AG04450 (cell line): ENCODE measurements at regions not wholly inside any gene's neighbourhood (a gene's known extent, or its start where the extent isn't known, plus 50 kb on each side); places are given as distances from the start of the nearest gene placed in this dataset.

Experiments used
- CTCF ChIA-PET: fragments of 300-600, 350-600 bp; formaldehyde crosslinking; extraction: SDS; loops from one replicate; lab custom pipeline; 2022; ENCODE audit warnings: antibody characterized with exemption, inconsistent platforms; lab: Charles Lee
- POLR2A ChIA-PET: fragments of 350-600 bp; formaldehyde crosslinking; extraction: SDS; loops from one replicate; lab custom pipeline; 2021; ENCODE audit warnings: antibody characterized with exemption, inconsistent platforms; lab: Yijun Ruan, JAX
- DNase-seq: peaks from one replicate; pipeline ENCODE4 v3.0.0-alpha.2; 2011; ENCODE audit warnings: low read depth, low spot score
- H3K27ac ChIP-seq: one replicate; pipeline ENCODE4 v1.5.1; 2012; ENCODE audit warnings: low read depth, low read length, control low read depth
- H3K27me3 ChIP-seq: one replicate; pipeline ENCODE4 v1.6.0; 2012; ENCODE audit warnings: low read length; ENCODE audit not compliant: control insufficient read depth, insufficient read depth
- H3K4me3 ChIP-seq: 2 replicates; pipeline ENCODE4 v1.5.1; 2011; ENCODE audit warnings: mild to moderate bottlenecking, low read depth, low read length, control low read depth
- H3K9me3 ChIP-seq: 2 replicates; pipeline ENCODE4 v1.5.1; 2012; ENCODE audit warnings: low read length; ENCODE audit not compliant: control insufficient read depth, insufficient read depth
- CTCF ChIP-seq: IDR thresholded peaks from 2 replicates; pipeline ENCODE4 v1.5.1; 2011; ENCODE audit warnings: low read depth, low read length, control low read depth, inconsistent platforms

DNA sequence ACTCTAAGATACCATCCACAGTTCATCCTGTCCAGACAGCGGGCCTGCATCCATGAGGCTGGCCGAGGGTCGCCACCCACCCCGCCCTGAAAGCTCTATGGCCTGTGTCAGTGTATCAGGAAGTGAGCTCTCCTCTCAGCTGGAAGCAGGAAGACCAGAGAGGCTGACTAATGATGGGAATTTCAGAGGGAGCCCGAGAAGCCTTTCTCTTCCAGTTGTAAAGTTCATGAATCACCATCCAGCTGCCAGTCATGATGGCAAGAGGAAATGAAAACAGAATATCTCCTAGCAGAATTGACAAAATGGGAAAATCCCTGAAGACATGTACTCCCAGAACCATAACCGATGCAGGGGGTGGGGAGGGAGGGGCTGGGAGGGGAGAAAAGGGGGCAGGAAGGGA lies 109.6 kb upstream of the RPS6KA2 start:
- POLR2A ChIA-PET = no interaction called here
- Histone ChIP-seq H3K27me3 (no peaks in the 10 kb centered on the region), H3K9me3 (no peaks in the 10 kb centered on the region), H3K4me3 (no peak overlapping the region), H3K27ac (no peak overlapping the region)
- TF ChIP-seq CTCF = no peak
- no peak for DNase-seq
- CTCF ChIA-PET = no interaction called here

- DNase-seq = no peak
- no peaks in the 10 kb centered on the region for H3K27me3 ChIP-seq
- no peak overlapping the region for H3K4me3 ChIP-seq
- ChIA-PET POLR2A (no interaction called here), CTCF (no interaction called here)
- TF ChIP-seq CTCF = no peak
- no peaks in the 10 kb centered on the region for H3K9me3 ChIP-seq
- H3K27ac ChIP-seq = no peak overlapping the region
Observed at GRCh38 chr6:166733900-166734299, 106.8 kb upstream of the RPS6KA2 start.

DNA sequence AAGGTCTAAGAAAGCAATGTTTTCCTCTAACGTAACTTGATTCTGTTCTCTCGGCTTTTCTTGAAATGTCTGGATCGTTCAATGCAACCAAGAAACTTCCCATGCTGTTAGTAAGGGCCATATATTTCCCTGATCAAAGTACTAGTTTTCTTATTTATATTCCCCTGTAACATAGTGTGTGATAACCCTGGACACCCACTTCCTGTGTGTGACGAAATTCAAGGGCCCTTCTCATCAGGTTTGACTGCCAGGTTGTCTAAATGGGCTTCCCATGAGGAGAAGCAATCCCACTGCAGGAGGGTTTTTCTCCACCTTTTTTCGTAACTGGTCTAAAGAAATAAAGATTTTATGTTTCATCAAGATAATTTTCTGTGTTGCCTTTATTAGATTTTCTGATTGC lies 102.6 kb upstream of the RPS6KA2 start:
- TF ChIP-seq CTCF = no peak
- CTCF ChIA-PET = no interaction called here

DNA sequence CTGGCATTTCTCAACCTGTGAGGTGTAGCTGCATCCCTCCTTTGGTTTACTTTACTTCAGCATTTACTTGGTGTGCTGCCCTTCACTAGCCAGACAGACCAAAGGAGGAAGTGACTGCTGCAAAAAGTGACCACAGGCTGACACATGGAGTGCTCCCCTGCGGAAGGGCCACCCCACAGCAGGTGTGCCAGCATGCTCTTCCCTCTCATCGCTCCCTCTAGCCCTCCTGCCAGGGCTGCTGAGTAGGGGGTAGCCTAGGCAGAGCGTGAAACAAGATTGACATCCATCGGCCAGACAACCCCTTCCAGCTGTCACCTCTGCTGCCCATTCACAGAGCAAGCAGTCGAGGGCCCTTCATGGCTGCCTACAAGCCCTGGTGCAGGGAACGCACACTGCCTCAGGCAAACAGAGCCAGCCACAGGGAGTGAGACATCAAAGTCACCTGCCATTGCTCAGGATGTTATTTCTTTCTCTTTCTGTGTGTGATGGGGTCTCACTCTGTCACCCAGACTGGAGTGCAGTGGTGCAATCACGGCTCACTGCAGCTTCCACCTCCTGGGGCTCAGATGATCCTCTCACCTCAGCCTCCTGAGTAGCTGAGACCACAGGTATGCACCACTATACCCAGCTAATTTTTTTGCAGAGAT lies 102.0 kb upstream of the RPS6KA2 start:
- POLR2A ChIA-PET = no interaction called here
- no peak for DNase-seq
- Histone ChIP-seq H3K27ac (no peak overlapping the region), H3K9me3 (no peaks in the 10 kb centered on the region; the same call in 1 of the 2 replicates), H3K27me3 (peaks cover 3% of the 10 kb centered on the region), H3K4me3 (no peak overlapping the region)
- CTCF ChIA-PET = no interaction called here
- TF ChIP-seq CTCF = no peak

More for the DNA sequence above, 102.6 kb upstream of the RPS6KA2 start:
- no peak overlapping the region for H3K4me3 ChIP-seq
- no peak overlapping the region for H3K27ac ChIP-seq
- POLR2A ChIA-PET = no interaction called here
- no peaks in the 10 kb centered on the region; the same call in 1 of the 2 replicates for H3K9me3 ChIP-seq
- H3K27me3 ChIP-seq = peaks cover 3% of the 10 kb centered on the region
- no peak for DNase-seq

DNA sequence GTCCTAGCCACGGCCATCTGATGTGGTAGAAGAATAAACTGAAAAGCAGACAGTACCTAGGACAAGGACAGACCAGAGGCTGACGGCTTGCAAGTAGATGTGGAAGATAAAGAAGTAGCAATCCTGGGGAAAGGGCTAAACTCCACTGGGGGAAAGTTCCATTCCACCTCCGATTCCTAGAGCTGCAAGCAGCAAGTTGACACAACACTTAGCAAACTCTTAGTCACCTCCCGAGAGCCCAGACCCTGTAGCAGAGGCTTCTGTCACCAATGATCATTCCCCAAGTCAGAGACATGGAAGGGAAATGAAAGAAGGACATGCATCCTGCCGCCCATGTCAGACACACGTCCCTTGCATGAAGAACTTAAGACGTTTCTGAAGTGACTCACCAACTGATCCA lies 99.2 kb upstream of the RPS6KA2 start:
- Histone ChIP-seq H3K27ac (no peak overlapping the region), H3K27me3 (peaks cover 3% of the 10 kb centered on the region), H3K4me3 (no peak overlapping the region), H3K9me3 (no peaks in the 10 kb centered on the region; the same call in 1 of the 2 replicates)
- DNase-seq = no peak
- ChIA-PET CTCF (no interaction called here), POLR2A (interaction anchor here (0.8 kb wide), 1 partner anchor 1364 kb away, joined by 3 read pairs; no protein-coding TSS in a partner anchor)
- TF ChIP-seq CTCF = no peak
